PC-9 (cell line): ENCODE measurements at regions not wholly inside any gene's neighbourhood (a gene's known extent, or its start where the extent isn't known, plus 50 kb on each side); places are given as distances from the start of the nearest gene placed in this dataset.

Experiments
- BruUV-seq: library from RNA; stranded (reverse); fragments of 400-500 nt; replicated peaks from 2 replicates; lab custom pipeline; 2021; lab: Mats Ljungman, UMichigan
- CTCF ChIA-PET: fragments of 300-600 bp; sonication (Branson Sonifier 250); formaldehyde crosslinking; loops from one replicate; lab custom pipeline; 2022; ENCODE audit warnings: antibody characterized with exemption; lab: Charles Lee
- POLR2A ChIA-PET: fragments of 300-600 bp; sonication (Branson Sonifier 250); formaldehyde crosslinking; loops from one replicate; lab custom pipeline; 2022; ENCODE audit warnings: antibody characterized with exemption; ENCODE audit not compliant: unreplicated experiment; lab: Charles Lee
- DNase-seq, 2 experiments: peaks; one replicate each; pipeline versions ENCODE4 v3.0.0 to v3.0.0-alpha.2; 2015 to 2022; ENCODE audit warnings: mixed read lengths in 1 of 2
- H2AFZ ChIP-seq: fragments of 200-600 bp; sonication (generic); 2 replicates; pipeline ENCODE4 v1.8.1; 2017; ENCODE audit warnings: antibody characterized with exemption
- H3F3A ChIP-seq: fragments of 200-600 bp; sonication (generic); 2 replicates; pipeline ENCODE4 v1.8.1; 2017; ENCODE audit warnings: antibody characterized with exemption, mild to moderate bottlenecking, low read depth; ENCODE audit not compliant: insufficient read depth
- H3K27ac ChIP-seq: fragments of 200-600 bp; sonication (generic); 2 replicates; pipeline ENCODE4 v1.6.1; 2016; ENCODE audit warnings: mixed run types
- H3K27me3 ChIP-seq: fragments of 200-600 bp; sonication (generic); 2 replicates; pipeline ENCODE4 v1.6.1; 2016; ENCODE audit warnings: low read depth, mixed run types; ENCODE audit not compliant: insufficient read depth
- H3K36me3 ChIP-seq: fragments of 200-600 bp; sonication (generic); 2 replicates; pipeline ENCODE4 v1.6.1; 2016; ENCODE audit warnings: low read depth, mixed run types
- H3K4me1 ChIP-seq: fragments of 200-600 bp; sonication (generic); replicated peaks from 2 replicates; pipeline ENCODE4 v1.6.1; 2016; ENCODE audit warnings: mixed run types; ENCODE audit not compliant: insufficient read depth
- H3K4me2 ChIP-seq: fragments of 200-600 bp; sonication (generic); 2 replicates; pipeline ENCODE4 v1.6.1; 2017; ENCODE audit warnings: mixed run types
- H3K4me3 ChIP-seq: fragments of 200-600 bp; sonication (generic); 2 replicates; pipeline ENCODE4 v1.6.1; 2016; ENCODE audit warnings: mixed run types
- H3K79me2 ChIP-seq: fragments of 200-600 bp; sonication (generic); 2 replicates; pipeline ENCODE4 v1.6.1; 2017; ENCODE audit warnings: low read depth, mixed run types
- H3K9me2 ChIP-seq: fragments of 200-600 bp; sonication (generic); 2 replicates; pipeline ENCODE4 v1.8.1; 2017; ENCODE audit warnings: mild to moderate bottlenecking; ENCODE audit not compliant: insufficient read depth
- H3K9me3 ChIP-seq: fragments of 200-600 bp; sonication (generic); 2 replicates; pipeline ENCODE4 v1.8.1; 2016; ENCODE audit warnings: low read depth; ENCODE audit not compliant: insufficient read depth
- H4K20me1 ChIP-seq: fragments of 200-600 bp; sonication (generic); 2 replicates; pipeline ENCODE4 v1.8.1; 2017; ENCODE audit not compliant: insufficient read depth
- EZH2 ChIP-seq: fragments of 200-600 bp; sonication (generic); IDR thresholded peaks from 2 replicates; pipeline ENCODE4 v1.8.0; 2017; ENCODE audit warnings: antibody characterized with exemption, low read depth
- intact Hi-C: fragments of 100-400 bp; cut with micrococcal nuclease; formaldehyde crosslinking; loops from one replicate; pipeline ENCODE4 v1.10.0; 2022; ENCODE audit not compliant: unreplicated experiment
- TF ChIP-seq, protein P1 (sequence below): fragments of 200-600 bp; sonication (generic); conservative IDR thresholded peaks from 2 replicates; pipeline ENCODE4 v1.6.1; 2017; ENCODE audit warnings: mixed run types, antibody characterized with exemption, mild to moderate bottlenecking, moderate library complexity

DNA sequence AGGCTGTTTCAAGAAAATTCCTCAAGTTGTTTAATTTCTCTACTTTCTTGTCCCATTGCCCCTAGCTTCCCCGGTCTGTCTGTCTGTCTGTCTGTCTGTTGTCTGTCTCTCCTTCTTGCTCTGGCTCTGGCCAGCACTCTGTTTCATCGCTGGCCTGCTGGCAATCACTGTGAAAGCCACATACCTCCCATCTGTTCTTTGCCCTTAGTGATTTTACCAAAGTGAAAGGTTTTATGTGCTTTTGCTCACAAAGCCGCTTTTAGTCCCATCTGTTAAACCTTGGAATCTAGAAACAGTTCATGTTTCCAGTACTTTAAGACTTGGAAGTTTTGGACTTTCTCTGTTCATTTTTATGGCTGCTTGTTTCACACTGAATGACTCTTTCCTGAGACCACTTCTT lies 87.8 kb upstream of the EXOC2 start:
- no peaks in the 10 kb centered on the region for H4K20me1 ChIP-seq
- no peaks in the 10 kb centered on the region for H3K79me2 ChIP-seq
- ChIA-PET POLR2A (no interaction called here), CTCF (no interaction called here)
- no peaks in the 10 kb centered on the region for H3K9me3 ChIP-seq
- H3K4me2 ChIP-seq: no peak overlapping the region
- H3F3A ChIP-seq: no peaks in the 10 kb centered on the region
- no peak overlapping the region for H3K4me3 ChIP-seq
- no TSS peak for BruUV-seq
- no peak overlapping the region for H3K27ac ChIP-seq
- peaks cover 3% of the 10 kb centered on the region; the same call in 1 of the 2 replicates for H3K27me3 ChIP-seq
- no peak for DNase-seq
- H3K4me1 ChIP-seq: no peaks in the 10 kb centered on the region
- no peak overlapping the region for H2AFZ ChIP-seq
- H3K9me2 ChIP-seq: no peaks in the 10 kb centered on the region
- intact Hi-C loops: no loop called here
- TF ChIP-seq, protein P1, sequence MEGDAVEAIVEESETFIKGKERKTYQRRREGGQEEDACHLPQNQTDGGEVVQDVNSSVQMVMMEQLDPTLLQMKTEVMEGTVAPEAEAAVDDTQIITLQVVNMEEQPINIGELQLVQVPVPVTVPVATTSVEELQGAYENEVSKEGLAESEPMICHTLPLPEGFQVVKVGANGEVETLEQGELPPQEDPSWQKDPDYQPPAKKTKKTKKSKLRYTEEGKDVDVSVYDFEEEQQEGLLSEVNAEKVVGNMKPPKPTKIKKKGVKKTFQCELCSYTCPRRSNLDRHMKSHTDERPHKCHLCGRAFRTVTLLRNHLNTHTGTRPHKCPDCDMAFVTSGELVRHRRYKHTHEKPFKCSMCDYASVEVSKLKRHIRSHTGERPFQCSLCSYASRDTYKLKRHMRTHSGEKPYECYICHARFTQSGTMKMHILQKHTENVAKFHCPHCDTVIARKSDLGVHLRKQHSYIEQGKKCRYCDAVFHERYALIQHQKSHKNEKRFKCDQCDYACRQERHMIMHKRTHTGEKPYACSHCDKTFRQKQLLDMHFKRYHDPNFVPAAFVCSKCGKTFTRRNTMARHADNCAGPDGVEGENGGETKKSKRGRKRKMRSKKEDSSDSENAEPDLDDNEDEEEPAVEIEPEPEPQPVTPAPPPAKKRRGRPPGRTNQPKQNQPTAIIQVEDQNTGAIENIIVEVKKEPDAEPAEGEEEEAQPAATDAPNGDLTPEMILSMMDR: no peak
- no peak for TF ChIP-seq EZH2
- H3K36me3 ChIP-seq: no peaks in the 10 kb centered on the region

DNA sequence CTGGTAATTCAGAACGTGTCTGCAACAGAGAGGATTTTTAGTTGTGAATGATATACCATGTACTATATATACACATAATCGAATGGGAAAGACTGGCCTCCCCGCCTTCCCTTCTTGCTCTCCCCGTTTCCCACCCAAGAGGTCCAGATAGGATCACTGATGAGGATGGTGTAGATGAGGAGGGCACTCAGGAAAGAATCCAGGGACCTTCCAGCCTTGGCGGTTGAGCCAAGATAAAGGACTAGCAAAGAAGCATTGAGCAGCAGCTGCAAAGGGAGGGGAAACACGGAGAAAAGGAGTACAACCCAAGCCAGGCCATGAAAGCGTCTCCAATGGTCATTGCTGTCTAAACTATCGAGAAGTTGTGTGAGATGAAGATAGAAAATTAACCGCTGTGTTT lies 84.0 kb upstream of the EXOC2 start:
- Histone ChIP-seq H2AFZ (no peak overlapping the region), H3K79me2 (no peaks in the 10 kb centered on the region), H3K36me3 (no peaks in the 10 kb centered on the region), H3K9me3 (no peaks in the 10 kb centered on the region), H3K4me1 (no peaks in the 10 kb centered on the region), H3K27ac (no peak overlapping the region), H3K4me2 (no peak overlapping the region), H3K4me3 (no peak overlapping the region), H3F3A (no peaks in the 10 kb centered on the region), H3K9me2 (no peaks in the 10 kb centered on the region), H3K27me3 (peaks cover 9% of the 10 kb centered on the region; the same call in 1 of the 2 replicates), H4K20me1 (no peaks in the 10 kb centered on the region)
- BruUV-seq: no TSS peak
- TF ChIP-seq EZH2: no peak
- TF ChIP-seq, protein P1: no peak
- DNase-seq: no peak
- intact Hi-C loops: no loop called here
- ChIA-PET POLR2A (no interaction called here), CTCF (no interaction called here)

DNA sequence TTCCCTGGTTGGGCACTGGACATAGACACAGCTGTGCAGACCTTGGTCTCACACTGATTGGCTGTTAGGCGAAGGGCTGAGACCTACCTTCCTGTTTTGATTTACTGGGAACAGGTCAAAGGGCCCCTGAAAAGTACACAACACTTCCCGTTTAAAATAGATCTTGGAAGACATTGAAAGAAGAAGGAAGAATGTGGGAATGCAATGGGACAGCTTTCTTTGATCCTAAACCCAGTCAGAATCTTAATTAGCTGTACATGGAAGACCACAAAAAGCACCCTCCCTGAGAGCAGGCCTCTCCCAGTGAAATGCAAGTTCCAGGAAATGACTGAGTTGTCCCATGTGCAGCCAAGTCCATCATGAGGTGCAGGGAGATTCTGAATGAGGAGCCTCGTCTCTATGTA lies 83.6 kb upstream of the EXOC2 start:
- no TSS peak for BruUV-seq
- Histone ChIP-seq H3K4me1 (no peaks in the 10 kb centered on the region), H3K27me3 (peaks cover 9% of the 10 kb centered on the region; the same call in 1 of the 2 replicates), H3K9me3 (no peaks in the 10 kb centered on the region), H2AFZ (no peak overlapping the region), H3K27ac (no peak overlapping the region), H3K36me3 (no peaks in the 10 kb centered on the region), H3K9me2 (no peaks in the 10 kb centered on the region), H4K20me1 (no peaks in the 10 kb centered on the region), H3F3A (no peaks in the 10 kb centered on the region), H3K4me3 (no peak overlapping the region), H3K4me2 (no peak overlapping the region), H3K79me2 (no peaks in the 10 kb centered on the region)
- no peak for DNase-seq
- intact Hi-C loops: no loop called here
- TF ChIP-seq, protein P1: no peak
- TF ChIP-seq EZH2: no peak
- CTCF ChIA-PET: no interaction called here
- POLR2A ChIA-PET: interaction anchor here (0.5 kb wide), 1 partner anchor 61 kb away, joined by 7 read pairs; no protein-coding TSS in a partner anchor
